NB4 (cell line): ENCODE measurements at regions not wholly inside any gene's neighbourhood (a gene's known extent, or its start where the extent isn't known, plus 50 kb on each side); places are given as distances from the start of the nearest gene placed in this dataset.

Source experiments
- DNase-seq: peaks from one replicate; pipeline ENCODE4 v3.0.0; 2010; ENCODE audit warnings: low read depth
- H3K4me3 ChIP-seq: one replicate; pipeline ENCODE4 v1.5.1; 2011; ENCODE audit warnings: mild to moderate bottlenecking, low read depth, low read length, moderate library complexity
- MYC ChIP-seq: IDR thresholded peaks from 2 replicates; pipeline ENCODE4 v1.6.1; 2011; ENCODE audit warnings: low read depth, low read length
- POLR2A ChIP-seq: IDR thresholded peaks from 2 replicates; pipeline ENCODE4 v1.6.1; 2011; ENCODE audit warnings: mild to moderate bottlenecking; ENCODE audit not compliant: insufficient read length; ENCODE audit errors: extremely low read depth
- TF ChIP-seq, protein P1 (sequence below): IDR thresholded peaks from 2 replicates; pipeline ENCODE4 v1.6.1; 2011; ENCODE audit warnings: low read depth, low read length
- TF ChIP-seq, protein P2 (sequence below): IDR thresholded peaks from one replicate; pipeline ENCODE4 v1.5.1; 2012; ENCODE audit warnings: low read depth, low read length

DNA sequence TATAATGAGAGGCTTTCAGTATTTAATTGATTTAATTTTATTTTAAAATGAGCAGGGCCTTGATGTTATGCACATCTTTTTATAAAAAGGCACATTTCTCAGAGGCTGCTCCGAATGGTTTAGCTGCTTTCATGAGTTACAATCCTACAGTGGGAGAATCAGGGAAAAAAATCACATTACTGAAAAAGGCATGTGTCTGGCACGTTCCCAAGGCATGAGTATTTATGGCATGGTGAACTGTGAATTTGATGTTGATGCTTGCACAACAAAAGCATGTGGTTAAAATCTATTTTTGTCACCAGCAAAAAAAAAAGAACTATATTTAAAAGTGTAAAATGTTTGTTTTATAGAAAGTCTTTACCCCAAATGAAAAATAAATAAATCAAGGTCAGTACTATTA lies 485.2 kb upstream of the ROBO2 start:
- no peak overlapping the region for H3K4me3 ChIP-seq
- TF ChIP-seq, protein P1, sequence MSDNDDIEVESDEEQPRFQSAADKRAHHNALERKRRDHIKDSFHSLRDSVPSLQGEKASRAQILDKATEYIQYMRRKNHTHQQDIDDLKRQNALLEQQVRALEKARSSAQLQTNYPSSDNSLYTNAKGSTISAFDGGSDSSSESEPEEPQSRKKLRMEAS: no peak
- no peak for TF ChIP-seq MYC
- no peak for TF ChIP-seq POLR2A
- TF ChIP-seq, protein P2, sequence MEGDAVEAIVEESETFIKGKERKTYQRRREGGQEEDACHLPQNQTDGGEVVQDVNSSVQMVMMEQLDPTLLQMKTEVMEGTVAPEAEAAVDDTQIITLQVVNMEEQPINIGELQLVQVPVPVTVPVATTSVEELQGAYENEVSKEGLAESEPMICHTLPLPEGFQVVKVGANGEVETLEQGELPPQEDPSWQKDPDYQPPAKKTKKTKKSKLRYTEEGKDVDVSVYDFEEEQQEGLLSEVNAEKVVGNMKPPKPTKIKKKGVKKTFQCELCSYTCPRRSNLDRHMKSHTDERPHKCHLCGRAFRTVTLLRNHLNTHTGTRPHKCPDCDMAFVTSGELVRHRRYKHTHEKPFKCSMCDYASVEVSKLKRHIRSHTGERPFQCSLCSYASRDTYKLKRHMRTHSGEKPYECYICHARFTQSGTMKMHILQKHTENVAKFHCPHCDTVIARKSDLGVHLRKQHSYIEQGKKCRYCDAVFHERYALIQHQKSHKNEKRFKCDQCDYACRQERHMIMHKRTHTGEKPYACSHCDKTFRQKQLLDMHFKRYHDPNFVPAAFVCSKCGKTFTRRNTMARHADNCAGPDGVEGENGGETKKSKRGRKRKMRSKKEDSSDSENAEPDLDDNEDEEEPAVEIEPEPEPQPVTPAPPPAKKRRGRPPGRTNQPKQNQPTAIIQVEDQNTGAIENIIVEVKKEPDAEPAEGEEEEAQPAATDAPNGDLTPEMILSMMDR: no peak
- no peak for DNase-seq

GRCh38 chr3:76561494-76562236 lies 478.2 kb upstream of the ROBO2 start:
- H3K4me3 ChIP-seq: no peak overlapping the region
- TF ChIP-seq, protein P1: no peak
- TF ChIP-seq POLR2A (no peak), MYC (no peak)
- TF ChIP-seq, protein P2: no peak
- DNase-seq: no peak

DNA sequence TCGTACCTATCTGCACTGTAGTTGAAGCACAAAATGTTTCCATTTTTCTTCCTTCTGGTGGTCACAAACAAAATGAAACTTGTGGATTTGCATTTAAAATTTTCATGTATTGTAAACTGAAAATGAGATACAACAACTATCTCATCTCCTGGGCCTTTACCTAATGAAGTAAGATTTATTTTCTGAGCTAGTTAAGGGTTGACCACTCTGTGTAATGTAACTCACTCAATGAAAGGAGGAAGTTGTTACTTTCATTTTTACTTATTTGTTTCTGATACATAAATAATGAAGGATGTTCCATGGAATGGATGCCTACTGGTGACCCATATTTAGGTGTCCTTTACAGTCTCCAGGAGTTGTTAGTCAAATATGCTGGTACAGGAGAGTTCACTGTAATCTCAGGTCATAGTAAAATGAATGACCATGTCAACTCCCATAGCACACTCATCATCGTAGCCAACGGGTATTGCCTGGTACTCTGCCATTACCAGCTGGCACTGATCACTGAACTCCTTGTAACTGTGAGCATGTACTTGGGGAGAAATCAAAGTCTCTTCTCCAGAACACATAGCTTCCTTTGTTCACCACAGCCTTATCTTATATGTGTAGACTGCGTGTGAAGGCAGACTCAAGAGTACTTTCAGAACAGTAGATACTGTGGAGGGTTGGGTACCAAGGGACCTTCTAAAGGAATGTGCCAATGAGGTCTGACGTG lies 474.2 kb upstream of the ROBO2 start:
- TF ChIP-seq MYC (no peak), POLR2A (no peak)
- TF ChIP-seq, protein P1: no peak
- TF ChIP-seq, protein P2: no peak
- no peak overlapping the region for H3K4me3 ChIP-seq
- DNase-seq: no peak

DNA sequence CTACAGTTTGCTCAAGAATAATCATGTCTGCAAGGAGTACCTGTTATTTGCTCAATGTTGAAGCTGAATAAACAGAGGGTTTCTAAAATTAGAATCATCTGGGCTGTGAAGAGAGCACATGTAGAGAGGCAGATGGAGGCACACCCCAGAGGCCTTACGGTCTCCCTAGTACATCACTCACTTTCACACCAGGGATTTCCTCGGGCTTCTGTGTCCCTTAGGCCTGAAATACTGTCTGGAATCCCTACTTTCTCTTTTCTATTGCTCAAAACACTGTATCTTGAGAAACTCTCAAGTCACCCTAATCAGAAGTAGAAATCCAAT lies 473.7 kb upstream of the ROBO2 start:
- no peak overlapping the region for H3K4me3 ChIP-seq
- no peak for DNase-seq
- TF ChIP-seq, protein P2: no peak
- TF ChIP-seq, protein P1: no peak

GRCh38 chr3:76566904-76567303 lies 473.0 kb upstream of the ROBO2 start:
- TF ChIP-seq, protein P1: no peak
- TF ChIP-seq, protein P2: no peak
- TF ChIP-seq POLR2A (no peak), MYC (no peak)
- no peak for DNase-seq
- H3K4me3 ChIP-seq: no peak overlapping the region
